Retina (tissue), 1 donor: ENCODE measurements at regions not wholly inside any gene's neighbourhood (a gene's known extent, or its start where the extent isn't known, plus 50 kb on each side); places are given as distances from the start of the nearest gene placed in this dataset.

ENCODE experiments used
- DNase-seq: peaks from one replicate; pipeline ENCODE4 v3.0.0-alpha.2; 2016

GRCh38 chr13:40084934-40085333 is 429.5 kb downstream of the COG6 start:
- DNase-seq = no peak

GRCh38 chr13:40087091-40088002 is 431.9 kb downstream of the COG6 start:
- DNase-seq = peak; percentile 44

- no peak for DNase-seq
Observed at GRCh38 chr13:40094056-40094455, 438.6 kb downstream of the COG6 start.

- DNase-seq = no peak
Observed at GRCh38 chr13:40095695-40096356, 440.4 kb downstream of the COG6 start.

- DNase-seq = no peak
Observed at GRCh38 chr13:40096357-40096901, 441.0 kb downstream of the COG6 start.

GRCh38 chr13:40098246-40098645 is 442.8 kb downstream of the COG6 start:
- DNase-seq = no peak

- no peak for DNase-seq
Observed at GRCh38 chr13:40101708-40102359, 446.4 kb downstream of the COG6 start.

- no peak for DNase-seq
Observed at GRCh38 chr13:40102360-40102727, 446.9 kb downstream of the COG6 start.

GRCh38 chr13:40102854-40103253 is 447.4 kb downstream of the COG6 start:
- DNase-seq = no peak

GRCh38 chr13:40103864-40104263 is 448.4 kb downstream of the COG6 start:
- DNase-seq = no peak

GRCh38 chr13:40105231-40105630 is 449.8 kb downstream of the COG6 start:
- DNase-seq = no peak

GRCh38 chr13:40109351-40109844 is 453.9 kb downstream of the COG6 start:
- DNase-seq = no peak

GRCh38 chr13:40113643-40114304 is 458.3 kb downstream of the COG6 start:
- no peak for DNase-seq

GRCh38 chr13:40114305-40114896 is 458.9 kb downstream of the COG6 start:
- no peak for DNase-seq

GRCh38 chr13:40115426-40115825 is 460.0 kb downstream of the COG6 start:
- DNase-seq = no peak

GRCh38 chr13:40116008-40116407 is 460.5 kb downstream of the COG6 start:
- no peak for DNase-seq

GRCh38 chr13:40118337-40118736 is 462.9 kb downstream of the COG6 start:
- DNase-seq = no peak

GRCh38 chr13:40119852-40120251 is 464.4 kb downstream of the COG6 start:
- no peak for DNase-seq

- no peak for DNase-seq
Observed at GRCh38 chr13:40120288-40120687, 464.8 kb downstream of the COG6 start.

- DNase-seq = no peak
Observed at GRCh38 chr13:40120781-40121180, 465.3 kb downstream of the COG6 start.

- DNase-seq = no peak
Observed at GRCh38 chr13:40121722-40122121, 466.3 kb downstream of the COG6 start.

- DNase-seq = no peak
Observed at GRCh38 chr13:40123962-40124632, 468.6 kb downstream of the COG6 start.
